ENCODE measurements at regions not wholly inside any gene's neighbourhood (a gene's known extent, or its start where the extent isn't known, plus 50 kb on each side); places are given as distances from the start of the nearest gene placed in this dataset.

- Histone ChIP-seq H2BK12ac (ENCODE audit: low read length) (no peak overlapping the region), H3K14ac (ENCODE audit: low read length) (no peak overlapping the region), H2AFZ (ENCODE audit: low read length) (no peak overlapping the region)
These were observed 276.0 kb upstream of the TTC14 start for GRCh38 chr3:180325958-180326357.

DNA sequence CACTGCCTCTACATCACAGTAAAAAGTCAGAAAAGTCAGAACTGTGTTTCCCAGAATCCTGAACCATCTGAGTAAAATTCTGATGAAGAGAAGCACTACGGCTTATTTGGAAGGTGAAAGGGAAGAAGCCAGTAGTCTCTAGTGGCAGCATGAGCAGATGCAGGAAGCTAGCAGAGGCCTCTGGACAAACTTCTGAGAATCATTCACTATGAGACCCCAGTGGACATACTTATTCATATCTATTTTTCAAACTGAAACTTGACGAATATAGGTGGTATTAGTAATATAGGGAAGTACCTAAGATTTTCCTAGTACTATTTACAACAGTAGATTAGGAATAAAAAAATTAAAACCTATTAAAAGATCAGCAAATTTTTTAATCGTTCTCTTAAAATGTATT lies 272.8 kb upstream of the TTC14 start:
- H2BK5ac ChIP-seq (ENCODE audit: low read length) = no peak overlapping the region
- H4K91ac ChIP-seq (ENCODE audit: low read depth, low read length, poor library complexity) = no peak overlapping the region
- H3K4me2 ChIP-seq (ENCODE audit: insufficient read depth, low read length, poor library complexity, severe bottlenecking) = no peak overlapping the region
- no peaks in the 10 kb centered on the region for H3K27me3 ChIP-seq (ENCODE audit: control insufficient read depth in 3 of 3, insufficient read depth in 3 of 3, low read depth in 1 of 3, low read length in 3 of 3)
- no peak overlapping the region for H3K27ac ChIP-seq (replicated peaks; ENCODE audit: low read length)
- no peak overlapping the region for H3K23ac ChIP-seq (ENCODE audit: low read depth, low read length, poor library complexity)
- DNase-seq (ENCODE audit: low spot score) = no peak
- H3K18ac ChIP-seq (ENCODE audit: low read length) = no peak overlapping the region
- no peak overlapping the region for H2BK12ac ChIP-seq (ENCODE audit: low read length)
- H2BK120ac ChIP-seq (ENCODE audit: low read depth, low read length) = no peak overlapping the region
- no peaks in the 10 kb centered on the region for H3K79me1 ChIP-seq (ENCODE audit: low read depth, low read length)
- H3K4me3 ChIP-seq (ENCODE audit: low read length in 2 of 2) = no peak overlapping the region
- H3K14ac ChIP-seq (ENCODE audit: low read length) = no peak overlapping the region
- H3K36me3 ChIP-seq (replicated peaks in 1 of 2; ENCODE audit: control insufficient read depth in 2 of 2, insufficient read depth in 2 of 2, low read length in 2 of 2) = no peaks in the 10 kb centered on the region
- no peak overlapping the region for H2AFZ ChIP-seq (ENCODE audit: low read length)
- no peak overlapping the region for H2BK15ac ChIP-seq (ENCODE audit: low read length)
- no peaks in the 10 kb centered on the region for H3K4me1 ChIP-seq (ENCODE audit: control insufficient read depth in 2 of 2, insufficient read depth in 1 of 2, low read depth in 1 of 2, low read length in 2 of 2)
- no CpG with 5 or more reads among the region's 3 CpGs for WGBS, 2 donors (ENCODE audit: extremely low coverage in 2 of 2, insufficient read length in 2 of 2, insufficient replicate concordance in 1 of 2)
- H3K9me3 ChIP-seq (replicated peaks in 1 of 2; ENCODE audit: control insufficient read depth in 2 of 2, insufficient read depth in 1 of 2, low read depth in 1 of 2, low read length in 2 of 2) = no peaks in the 10 kb centered on the region
- no peak overlapping the region for H2AK5ac ChIP-seq (ENCODE audit: low read depth, low read length)
- H3K4ac ChIP-seq (ENCODE audit: low read length) = no peak overlapping the region
- H3K9ac ChIP-seq (ENCODE audit: low read depth, low read length, poor library complexity) = no peak overlapping the region
- no peak overlapping the region for H4K8ac ChIP-seq (ENCODE audit: low read depth, low read length)

More at GRCh38 chr3:180325958-180326357, 276.0 kb upstream of the TTC14 start:
- H3K4me1 ChIP-seq (ENCODE audit: control insufficient read depth in 2 of 2, insufficient read depth in 1 of 2, low read depth in 1 of 2, low read length in 2 of 2) = no peaks in the 10 kb centered on the region
- no peak overlapping the region for H3K4ac ChIP-seq (ENCODE audit: low read length)
- no peaks in the 10 kb centered on the region for H3K27me3 ChIP-seq (ENCODE audit: control insufficient read depth in 3 of 3, insufficient read depth in 3 of 3, low read depth in 1 of 3, low read length in 3 of 3)
- H3K18ac ChIP-seq (ENCODE audit: low read length) = no peak overlapping the region
- H2BK15ac ChIP-seq (ENCODE audit: low read length) = no peak overlapping the region
- no peak overlapping the region for H4K8ac ChIP-seq (ENCODE audit: low read depth, low read length)
- H2BK5ac ChIP-seq (ENCODE audit: low read length) = no peak overlapping the region
- H3K79me1 ChIP-seq (ENCODE audit: low read depth, low read length) = no peaks in the 10 kb centered on the region
- no peak overlapping the region for H4K91ac ChIP-seq (ENCODE audit: low read depth, low read length, poor library complexity)
- no peak overlapping the region for H3K23ac ChIP-seq (ENCODE audit: low read depth, low read length, poor library complexity)
- DNase-seq (ENCODE audit: low spot score) = no peak
- no peaks in the 10 kb centered on the region for H3K36me3 ChIP-seq (replicated peaks in 1 of 2; ENCODE audit: control insufficient read depth in 2 of 2, insufficient read depth in 2 of 2, low read length in 2 of 2)
- WGBS, 2 donors (ENCODE audit: extremely low coverage in 2 of 2, insufficient read length in 2 of 2, insufficient replicate concordance in 1 of 2) = no CpG with 5 or more reads among the region's 3 CpGs
- no peak overlapping the region for H3K4me3 ChIP-seq (ENCODE audit: low read length in 2 of 2)
- no peaks in the 10 kb centered on the region for H3K9me3 ChIP-seq (replicated peaks in 1 of 2; ENCODE audit: control insufficient read depth in 2 of 2, insufficient read depth in 1 of 2, low read depth in 1 of 2, low read length in 2 of 2)
- no peak overlapping the region for H2AK5ac ChIP-seq (ENCODE audit: low read depth, low read length)
- no peak overlapping the region for H3K4me2 ChIP-seq (ENCODE audit: insufficient read depth, low read length, poor library complexity, severe bottlenecking)
- H2BK120ac ChIP-seq (ENCODE audit: low read depth, low read length) = no peak overlapping the region
- no peak overlapping the region for H3K9ac ChIP-seq (ENCODE audit: low read depth, low read length, poor library complexity)
- no peak overlapping the region for H3K27ac ChIP-seq (replicated peaks; ENCODE audit: low read length)

DNA sequence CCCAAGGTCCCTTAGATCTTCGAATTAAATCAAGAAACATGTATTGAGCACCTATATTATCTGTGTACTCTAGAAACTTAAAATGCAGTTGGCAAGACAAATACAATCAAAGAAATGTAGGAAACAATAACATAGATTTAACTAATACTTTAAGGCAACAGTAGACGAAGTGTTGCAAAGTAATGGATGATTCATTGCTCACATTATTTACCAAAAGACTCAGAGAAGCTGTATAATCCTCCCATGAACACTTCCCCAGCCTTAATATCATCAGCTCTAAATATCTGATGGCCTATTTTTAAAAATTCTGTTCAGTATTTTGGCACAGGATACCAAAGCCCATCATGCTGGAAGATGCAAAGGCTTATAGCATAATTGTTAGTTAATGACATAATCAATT lies 272.1 kb upstream of the TTC14 start:
- Histone ChIP-seq H2AK5ac (ENCODE audit: low read depth, low read length) (no peak overlapping the region), H3K79me1 (ENCODE audit: low read depth, low read length) (no peaks in the 10 kb centered on the region), H3K4me1 (ENCODE audit: control insufficient read depth in 2 of 2, insufficient read depth in 1 of 2, low read depth in 1 of 2, low read length in 2 of 2) (no peaks in the 10 kb centered on the region), H2BK15ac (ENCODE audit: low read length) (no peak overlapping the region), H3K9me3 (replicated peaks in 1 of 2; ENCODE audit: control insufficient read depth in 2 of 2, insufficient read depth in 1 of 2, low read depth in 1 of 2, low read length in 2 of 2) (no peaks in the 10 kb centered on the region), H4K8ac (ENCODE audit: low read depth, low read length) (no peak overlapping the region), H3K36me3 (replicated peaks in 1 of 2; ENCODE audit: control insufficient read depth in 2 of 2, insufficient read depth in 2 of 2, low read length in 2 of 2) (no peaks in the 10 kb centered on the region), H2AFZ (ENCODE audit: low read length) (no peak overlapping the region), H2BK120ac (ENCODE audit: low read depth, low read length) (no peak overlapping the region), H3K14ac (ENCODE audit: low read length) (no peak overlapping the region), H3K4me3 (ENCODE audit: low read length in 2 of 2) (no peak overlapping the region), H3K23ac (ENCODE audit: low read depth, low read length, poor library complexity) (no peak overlapping the region), H4K91ac (ENCODE audit: low read depth, low read length, poor library complexity) (no peak overlapping the region), H2BK5ac (ENCODE audit: low read length) (no peak overlapping the region), H3K18ac (ENCODE audit: low read length) (no peak overlapping the region), H3K4ac (ENCODE audit: low read length) (no peak overlapping the region), H3K9ac (ENCODE audit: low read depth, low read length, poor library complexity) (no peak overlapping the region), H3K27me3 (ENCODE audit: control insufficient read depth in 3 of 3, insufficient read depth in 3 of 3, low read depth in 1 of 3, low read length in 3 of 3) (no peaks in the 10 kb centered on the region), H3K4me2 (ENCODE audit: insufficient read depth, low read length, poor library complexity, severe bottlenecking) (no peak overlapping the region), H2BK12ac (ENCODE audit: low read length) (no peak overlapping the region), H3K27ac (replicated peaks; ENCODE audit: low read length) (no peak overlapping the region)
- WGBS, 2 donors (ENCODE audit: extremely low coverage in 2 of 2, insufficient read length in 2 of 2, insufficient replicate concordance in 1 of 2) = no CpG with 5 or more reads among the region's 2 CpGs
- no peak for DNase-seq (ENCODE audit: low spot score)

DNA sequence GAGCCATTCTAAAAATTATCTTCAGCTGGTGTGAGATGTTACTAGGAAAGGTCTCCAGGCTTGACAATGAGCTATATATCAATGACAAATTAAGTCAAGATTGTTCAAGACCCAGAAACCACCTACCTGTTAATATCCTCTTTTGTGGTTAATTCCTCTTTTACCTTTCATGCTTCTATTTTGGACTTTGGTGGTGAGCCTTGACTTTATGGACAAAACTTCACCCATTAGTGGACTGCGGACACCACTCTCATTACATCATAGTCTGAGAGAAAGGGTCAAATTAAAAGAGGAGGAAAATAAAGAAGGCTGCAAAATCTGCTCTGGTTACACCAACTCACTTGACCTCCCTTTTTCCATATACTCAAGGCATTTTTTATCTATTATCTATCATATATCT lies 271.5 kb upstream of the TTC14 start:
- Histone ChIP-seq H3K23ac (ENCODE audit: low read depth, low read length, poor library complexity) (no peak overlapping the region), H3K4me2 (ENCODE audit: insufficient read depth, low read length, poor library complexity, severe bottlenecking) (no peak overlapping the region), H3K9ac (ENCODE audit: low read depth, low read length, poor library complexity) (no peak overlapping the region), H3K4me1 (ENCODE audit: control insufficient read depth in 2 of 2, insufficient read depth in 1 of 2, low read depth in 1 of 2, low read length in 2 of 2) (no peaks in the 10 kb centered on the region), H3K27me3 (ENCODE audit: control insufficient read depth in 3 of 3, insufficient read depth in 3 of 3, low read depth in 1 of 3, low read length in 3 of 3) (no peaks in the 10 kb centered on the region), H2AFZ (ENCODE audit: low read length) (no peak overlapping the region), H3K9me3 (replicated peaks in 1 of 2; ENCODE audit: control insufficient read depth in 2 of 2, insufficient read depth in 1 of 2, low read depth in 1 of 2, low read length in 2 of 2) (no peaks in the 10 kb centered on the region), H3K4ac (ENCODE audit: low read length) (no peak overlapping the region), H4K91ac (ENCODE audit: low read depth, low read length, poor library complexity) (no peak overlapping the region), H3K27ac (replicated peaks; ENCODE audit: low read length) (no peak overlapping the region), H2BK12ac (ENCODE audit: low read length) (no peak overlapping the region), H2BK120ac (ENCODE audit: low read depth, low read length) (no peak overlapping the region), H3K14ac (ENCODE audit: low read length) (no peak overlapping the region), H2BK15ac (ENCODE audit: low read length) (no peak overlapping the region), H2BK5ac (ENCODE audit: low read length) (no peak overlapping the region), H3K79me1 (ENCODE audit: low read depth, low read length) (no peaks in the 10 kb centered on the region), H3K4me3 (ENCODE audit: low read length in 2 of 2) (no peak overlapping the region), H3K18ac (ENCODE audit: low read length) (no peak overlapping the region), H3K36me3 (replicated peaks in 1 of 2; ENCODE audit: control insufficient read depth in 2 of 2, insufficient read depth in 2 of 2, low read length in 2 of 2) (no peaks in the 10 kb centered on the region), H4K8ac (ENCODE audit: low read depth, low read length) (no peak overlapping the region), H2AK5ac (ENCODE audit: low read depth, low read length) (no peak overlapping the region)
- DNase-seq (ENCODE audit: low spot score) = no peak
- WGBS, 2 donors (ENCODE audit: extremely low coverage in 2 of 2, insufficient read length in 2 of 2, insufficient replicate concordance in 1 of 2) = no CpG with 5 or more reads among the region's 1 CpG
